ENCODE measurements at regions not wholly inside any gene's neighbourhood (a gene's known extent, or its start where the extent isn't known, plus 50 kb on each side); places are given as distances from the start of the nearest gene placed in this dataset.

DNA sequence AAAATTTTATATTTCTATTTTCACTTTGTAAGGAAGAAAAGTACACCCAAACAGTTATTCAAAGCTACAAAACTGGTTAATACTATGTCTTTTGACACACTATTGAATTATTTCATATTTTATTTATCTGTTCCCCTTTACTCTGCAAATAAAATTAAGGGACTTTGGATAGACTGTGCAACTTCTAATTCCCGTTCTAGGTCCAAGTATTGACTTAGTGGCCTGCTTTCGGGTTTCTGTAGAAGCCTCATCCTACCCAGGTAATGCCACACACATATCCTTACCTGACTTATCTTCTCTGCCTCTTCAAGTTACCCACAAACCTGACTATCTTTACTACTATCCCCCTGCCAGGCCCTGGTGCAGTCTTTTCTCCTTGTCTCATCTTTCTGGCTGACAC, 156.3 kb upstream of the TMTC2 start (continued):
- TF ChIP-seq POLR2A (IDR thresholded peaks at IDR 0.05; ENCODE audit: control extremely low read depth in 1 of 2, low read depth in 2 of 2, low read length in 2 of 2) (no peak), CREB1 (IDR thresholded peaks at IDR 0.05) (no peak)

DNA sequence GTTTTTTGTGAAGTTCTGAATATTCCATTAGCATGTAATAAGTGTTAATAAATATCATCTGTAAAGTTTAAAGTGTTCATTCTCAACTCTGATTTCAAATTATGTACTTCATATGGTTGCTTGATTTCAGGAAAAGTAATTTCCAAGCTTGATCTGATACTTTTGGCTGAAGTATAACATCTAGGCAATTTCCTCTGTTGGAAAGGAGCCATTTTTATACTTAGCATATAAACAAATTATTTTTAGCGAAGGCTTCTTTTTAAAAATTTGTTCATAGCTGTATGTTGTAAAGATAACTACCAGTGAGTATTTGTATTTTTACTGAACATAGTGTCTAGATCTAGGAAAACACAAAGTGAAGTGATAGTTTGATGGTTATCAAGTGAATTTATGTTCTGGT, 153.4 kb upstream of the TMTC2 start:
- no peak overlapping the region for H2BK12ac ChIP-seq (ENCODE audit: low read depth, low read length)
- H3K79me1 ChIP-seq (ENCODE audit: low read depth, low read length), result no peaks in the 10 kb centered on the region
- H3K27ac ChIP-seq (ENCODE audit: low read depth, low read length), result no peak overlapping the region
- H3K36me3 ChIP-seq (ENCODE audit: control insufficient read depth in 2 of 4, insufficient read depth in 4 of 4, low read length in 3 of 4), result no peaks in the 10 kb centered on the region
- no peaks in the 10 kb centered on the region for H3K9me3 ChIP-seq (ENCODE audit: insufficient read depth in 2 of 2, low read depth in 1 of 2, low read length in 1 of 2)
- 100% methylated on average over 1 of the region's 1 CpG; no CpG with 5 or more reads in 1 of the 2 experiments for WGBS, 2 experiments (ENCODE audit: extremely low coverage in 1 of 2, insufficient coverage in 1 of 2, insufficient read length in 1 of 2, insufficient replicate concordance in 2 of 2, low coverage in 1 of 2, low lambda C conversion rate in 2 of 2, missing lambda C conversion rate in 1 of 2)
- H2BK5ac ChIP-seq (ENCODE audit: low read depth, low read length), result no peak overlapping the region
- no peak overlapping the region for H4K91ac ChIP-seq (replicated peaks; ENCODE audit: insufficient read length, low read length)
- no peak overlapping the region for H4K5ac ChIP-seq (ENCODE audit: insufficient read length, low read depth, low read length)
- no peaks in the 10 kb centered on the region for H3K79me2 ChIP-seq (ENCODE audit: control insufficient read depth in 1 of 2, insufficient read depth in 2 of 2, low read length in 2 of 2)
- FAIRE-seq (no peak), DNase-seq (ENCODE audit: low read depth in 1 of 2, low spot score in 2 of 2) (no peak)
- no peak overlapping the region for H3K4ac ChIP-seq (replicated peaks; ENCODE audit: insufficient read length, low read depth, low read length)
- no peak overlapping the region for H3K4me3 ChIP-seq (ENCODE audit: extremely low read depth in 1 of 4, insufficient read depth in 2 of 4, low read depth in 3 of 4, low read length in 4 of 4)
- H4K20me1 ChIP-seq (replicated peaks in 1 of 2; ENCODE audit: control insufficient read depth in 1 of 2, insufficient read depth in 2 of 2, low read length in 2 of 2), result no peaks in the 10 kb centered on the region
- H3K56ac ChIP-seq (replicated peaks; ENCODE audit: insufficient read length, low read depth, low read length), result no peak overlapping the region
- ChIA-PET CTCF (ENCODE audit: partially characterized antibody) (no interaction called here), POLR2A (ENCODE audit: partially characterized antibody) (no interaction called here)
- no peak overlapping the region for H3K9ac ChIP-seq (replicated peaks in 1 of 4; ENCODE audit: extremely low read depth in 1 of 4, low read depth in 3 of 4, low read length in 3 of 4)
- H3K18ac ChIP-seq (ENCODE audit: extremely low read depth, low read length), result no peak overlapping the region
- no peak overlapping the region for H3K14ac ChIP-seq (ENCODE audit: insufficient read length)
- no peak overlapping the region for H2AFZ ChIP-seq (ENCODE audit: low read length)
- no peaks in the 10 kb centered on the region for H3K4me1 ChIP-seq (replicated peaks in 1 of 4; ENCODE audit: control insufficient read depth in 3 of 4, insufficient read depth in 4 of 4, low read length in 3 of 4)
- H2BK120ac ChIP-seq (replicated peaks; ENCODE audit: low read depth, low read length), result no peak overlapping the region
- H3K23ac ChIP-seq (ENCODE audit: insufficient read length), result no peak overlapping the region
- no peak overlapping the region for H3K4me2 ChIP-seq (ENCODE audit: insufficient read depth in 1 of 2, low read depth in 2 of 2, low read length in 2 of 2)
- H2BK15ac ChIP-seq (ENCODE audit: low read length), result no peak overlapping the region
- no peaks in the 10 kb centered on the region for H3K27me3 ChIP-seq (replicated peaks in 1 of 4; ENCODE audit: control insufficient read depth in 3 of 4, extremely low read depth in 1 of 4, insufficient read depth in 3 of 4, low read length in 3 of 4)
- H4K8ac ChIP-seq (ENCODE audit: extremely low read depth, insufficient read depth, low read length), result no peak overlapping the region
- no peak overlapping the region for H2BK20ac ChIP-seq (ENCODE audit: low read length)
- no peaks in the 10 kb centered on the region for H3K23me2 ChIP-seq (ENCODE audit: low read depth, low read length)
- no peak overlapping the region for H2AK5ac ChIP-seq (ENCODE audit: low read depth, low read length)
- TF ChIP-seq YY1 (IDR thresholded peaks at IDR 0.05; ENCODE audit: low read depth, low read length) (no peak), CTBP2 (IDR thresholded peaks at IDR 0.05; ENCODE audit: borderline replicate concordance, insufficient read depth, insufficient read length, low read length) (no peak), CHD1 (IDR thresholded peaks at IDR 0.05; ENCODE audit: low read depth, low read length) (no peak), CBX8 (IDR thresholded peaks at IDR 0.05; ENCODE audit: borderline replicate concordance, low read depth, low read length) (no peak), TAF1 (IDR thresholded peaks at IDR 0.05; ENCODE audit: low read depth, low read length) (no peak), TEAD4 (IDR thresholded peaks at IDR 0.05; ENCODE audit: low read depth, low read length) (no peak), CEBPB (IDR thresholded peaks at IDR 0.05; ENCODE audit: low read depth, low read length) (no peak)
- TF ChIP-seq, protein P1, sequence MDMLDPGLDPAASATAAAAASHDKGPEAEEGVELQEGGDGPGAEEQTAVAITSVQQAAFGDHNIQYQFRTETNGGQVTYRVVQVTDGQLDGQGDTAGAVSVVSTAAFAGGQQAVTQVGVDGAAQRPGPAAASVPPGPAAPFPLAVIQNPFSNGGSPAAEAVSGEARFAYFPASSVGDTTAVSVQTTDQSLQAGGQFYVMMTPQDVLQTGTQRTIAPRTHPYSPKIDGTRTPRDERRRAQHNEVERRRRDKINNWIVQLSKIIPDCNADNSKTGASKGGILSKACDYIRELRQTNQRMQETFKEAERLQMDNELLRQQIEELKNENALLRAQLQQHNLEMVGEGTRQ (IDR thresholded peaks at IDR 0.05; ENCODE audit: low read length), result no peak
- TF ChIP-seq, protein P2, sequence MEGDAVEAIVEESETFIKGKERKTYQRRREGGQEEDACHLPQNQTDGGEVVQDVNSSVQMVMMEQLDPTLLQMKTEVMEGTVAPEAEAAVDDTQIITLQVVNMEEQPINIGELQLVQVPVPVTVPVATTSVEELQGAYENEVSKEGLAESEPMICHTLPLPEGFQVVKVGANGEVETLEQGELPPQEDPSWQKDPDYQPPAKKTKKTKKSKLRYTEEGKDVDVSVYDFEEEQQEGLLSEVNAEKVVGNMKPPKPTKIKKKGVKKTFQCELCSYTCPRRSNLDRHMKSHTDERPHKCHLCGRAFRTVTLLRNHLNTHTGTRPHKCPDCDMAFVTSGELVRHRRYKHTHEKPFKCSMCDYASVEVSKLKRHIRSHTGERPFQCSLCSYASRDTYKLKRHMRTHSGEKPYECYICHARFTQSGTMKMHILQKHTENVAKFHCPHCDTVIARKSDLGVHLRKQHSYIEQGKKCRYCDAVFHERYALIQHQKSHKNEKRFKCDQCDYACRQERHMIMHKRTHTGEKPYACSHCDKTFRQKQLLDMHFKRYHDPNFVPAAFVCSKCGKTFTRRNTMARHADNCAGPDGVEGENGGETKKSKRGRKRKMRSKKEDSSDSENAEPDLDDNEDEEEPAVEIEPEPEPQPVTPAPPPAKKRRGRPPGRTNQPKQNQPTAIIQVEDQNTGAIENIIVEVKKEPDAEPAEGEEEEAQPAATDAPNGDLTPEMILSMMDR (IDR thresholded peaks at IDR 0.05; ENCODE audit: control extremely low read depth in 1 of 3, insufficient read depth in 1 of 3, low read depth in 1 of 3, low read length in 3 of 3), result no peak
